HEK293 (cell line): ENCODE measurements at regions not wholly inside any gene's neighbourhood (a gene's known extent, or its start where the extent isn't known, plus 50 kb on each side); places are given as distances from the start of the nearest gene placed in this dataset.
A peak's percentile ranks its signal among the peaks of the same experiment; 100 is the strongest.

Source experiments
- CTCF ChIA-PET: fragments of 350-600 bp; formaldehyde crosslinking; extraction: SDS; loops from one replicate; lab custom pipeline; 2021; ENCODE audit warnings: antibody characterized with exemption; lab: Yijun Ruan, JAX
- POLR2A ChIA-PET: fragments of 300-600 bp; formaldehyde crosslinking; extraction: SDS; loops from one replicate; lab custom pipeline; 2020; ENCODE audit warnings: antibody characterized with exemption, inconsistent platforms; lab: Yijun Ruan, JAX
- H3K27ac ChIP-seq: fragments of 200-500 bp; sonication (Bioruptor generic); 2 replicates; pipeline ENCODE4 v1.5.1; 2014; ENCODE audit warnings: low read depth, low read length, control low read depth, inconsistent platforms; ENCODE audit errors: extremely low read depth
- H3K36me3 ChIP-seq, 2 experiments: fragments of 200-500 bp in 1 of 2; sonication (Bioruptor generic) in 1 of 2; 1 replicate in 1 of 2; 2 replicates in 1 of 2; pipeline ENCODE4 v1.5.1; 2014 to 2017; ENCODE audit warnings: inconsistent platforms in 2 of 2, low read length in 2 of 2; ENCODE audit not compliant: control insufficient read depth in 2 of 2, insufficient read depth in 1 of 2
- H3K4me1 ChIP-seq: fragments of 200-500 bp; sonication (Bioruptor generic); 2 replicates; pipeline ENCODE4 v1.5.1; 2014; ENCODE audit warnings: mild to moderate bottlenecking, low read length, inconsistent platforms; ENCODE audit not compliant: control insufficient read depth, insufficient read depth
- H3K4me3 ChIP-seq: 2 replicates; pipeline ENCODE4 v1.5.1; 2011; ENCODE audit warnings: low read depth, mild to moderate bottlenecking, control low read depth, low read length, moderate library complexity
- H3K9me3 ChIP-seq: fragments of 200-500 bp; sonication (Bioruptor generic); 2 replicates; pipeline ENCODE4 v1.5.1; 2014; ENCODE audit warnings: low read depth, low read length, inconsistent platforms; ENCODE audit not compliant: control insufficient read depth, insufficient read depth
- EGR2 ChIP-seq: fragments of 450-650 bp; formaldehyde crosslinking; IDR thresholded peaks from 2 replicates; pipeline ENCODE4 v1.5.1; 2016; ENCODE audit warnings: low read depth, missing biosample characterization, missing genetic modification characterization
- HOXA7 ChIP-seq: sonication (generic); formaldehyde crosslinking; IDR thresholded peaks from 2 replicates; pipeline ENCODE4 v1.8.1; 2022; ENCODE audit warnings: missing genetic modification reagents, borderline replicate concordance
- KLF1 ChIP-seq: fragments of 450-650 bp; formaldehyde crosslinking; IDR thresholded peaks from 2 replicates; pipeline ENCODE4 v1.5.1; 2016; ENCODE audit warnings: missing biosample characterization, missing genetic modification characterization
- KLF16 ChIP-seq: fragments of 450-650 bp; formaldehyde crosslinking; IDR thresholded peaks from 2 replicates; pipeline ENCODE4 v1.5.1; 2017; ENCODE audit warnings: missing biosample characterization, missing genetic modification characterization
- KLF8 ChIP-seq: fragments of 450-650 bp; formaldehyde crosslinking; IDR thresholded peaks from 2 replicates; pipeline ENCODE4 v1.5.1; 2016; ENCODE audit warnings: missing biosample characterization, missing genetic modification characterization
- REST ChIP-seq: fragments of 450-650 bp; formaldehyde crosslinking; IDR thresholded peaks from 2 replicates; pipeline ENCODE4 v1.5.1; 2016; ENCODE audit warnings: missing biosample characterization, missing genetic modification characterization
- YY1 ChIP-seq: fragments of 450-650 bp; formaldehyde crosslinking; IDR thresholded peaks from 2 replicates; pipeline ENCODE4 v1.5.1; 2018; ENCODE audit warnings: missing biosample characterization, missing genetic modification characterization
- ZFHX2 ChIP-seq: fragments of 450-650 bp; formaldehyde crosslinking; conservative IDR thresholded peaks from 2 replicates; pipeline ENCODE4 v1.5.1; 2016; ENCODE audit warnings: missing biosample characterization, missing genetic modification characterization
- ZNF10 ChIP-seq: fragments of 450-650 bp; formaldehyde crosslinking; IDR thresholded peaks from 2 replicates; pipeline ENCODE4 v1.5.1; 2017; ENCODE audit warnings: missing biosample characterization, missing genetic modification characterization
- ZNF132 ChIP-seq: fragments of 450-650 bp; formaldehyde crosslinking; IDR thresholded peaks from 2 replicates; pipeline ENCODE4 v1.5.1; 2017; ENCODE audit warnings: missing biosample characterization, missing genetic modification characterization, borderline replicate concordance
- ZNF223 ChIP-seq: fragments of 450-650 bp; formaldehyde crosslinking; IDR thresholded peaks from 2 replicates; pipeline ENCODE4 v1.5.1; 2016; ENCODE audit warnings: missing biosample characterization, missing genetic modification characterization
- ZNF248 ChIP-seq: fragments of 450-650 bp; formaldehyde crosslinking; IDR thresholded peaks from 2 replicates; pipeline ENCODE4 v1.5.1; 2017; ENCODE audit warnings: missing biosample characterization, missing genetic modification characterization
- ZNF341 ChIP-seq: fragments of 450-650 bp; formaldehyde crosslinking; IDR thresholded peaks from 2 replicates; pipeline ENCODE4; 2016; ENCODE audit warnings: low read depth, missing biosample characterization, missing genetic modification characterization
- ZNF48 ChIP-seq: fragments of 450-650 bp; formaldehyde crosslinking; IDR thresholded peaks from 2 replicates; pipeline ENCODE4 v1.5.1; 2016; ENCODE audit warnings: missing biosample characterization, missing genetic modification characterization
- ZNF513 ChIP-seq: fragments of 450-650 bp; IDR thresholded peaks from 2 replicates; pipeline ENCODE4 v1.5.1; 2018; ENCODE audit warnings: missing biosample characterization, missing genetic modification characterization
- ZNF514 ChIP-seq: fragments of 450-650 bp; formaldehyde crosslinking; IDR thresholded peaks from 2 replicates; pipeline ENCODE4 v1.5.1; 2016; ENCODE audit warnings: missing biosample characterization, missing genetic modification characterization
- ZNF626 ChIP-seq: fragments of 450-650 bp; sonication (Bioruptor Pico); formaldehyde crosslinking; IDR thresholded peaks from 2 replicates; pipeline ENCODE4 v1.5.1; 2018; ENCODE audit warnings: missing biosample characterization, missing genetic modification characterization, inconsistent platforms
- ZNF677 ChIP-seq: fragments of 450-650 bp; IDR thresholded peaks from 2 replicates; pipeline ENCODE4 v1.5.0; 2018; ENCODE audit warnings: missing biosample characterization, mild to moderate bottlenecking, missing genetic modification characterization, moderate library complexity
- ZNF768 ChIP-seq: fragments of 450-650 bp; formaldehyde crosslinking; IDR thresholded peaks from 2 replicates; pipeline ENCODE4 v1.5.1; 2018; ENCODE audit warnings: missing biosample characterization, mild to moderate bottlenecking, missing genetic modification characterization
- ZSCAN18 ChIP-seq: fragments of 450-650 bp; formaldehyde crosslinking; IDR thresholded peaks from 2 replicates; pipeline ENCODE4 v1.5.1; 2016; ENCODE audit warnings: missing biosample characterization, missing genetic modification characterization
- ZXDB ChIP-seq: fragments of 450-650 bp; formaldehyde crosslinking; IDR thresholded peaks from 2 replicates; pipeline ENCODE4 v1.5.1; 2016; ENCODE audit warnings: missing biosample characterization, missing genetic modification characterization

DNA sequence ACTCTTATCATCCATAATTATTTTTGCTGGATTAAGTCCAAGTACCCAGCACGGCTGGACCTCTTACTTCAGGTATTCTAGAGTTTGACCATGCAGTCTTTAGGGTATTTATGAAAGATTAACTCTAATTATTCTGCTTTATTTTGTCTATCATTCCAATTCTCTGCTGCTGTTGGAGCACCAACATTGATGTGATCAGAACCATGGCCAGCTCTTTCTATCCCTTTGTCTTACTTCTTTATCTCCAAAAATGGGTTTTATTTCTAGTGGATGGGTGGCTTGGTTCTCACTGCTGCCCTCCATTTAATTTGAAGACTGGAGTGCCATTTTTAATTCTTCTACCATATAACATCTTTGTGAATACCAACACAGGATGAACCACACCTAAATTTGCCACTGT lies 704.3 kb downstream of the FRK start:
- no peaks in the 10 kb centered on the region for H3K36me3 ChIP-seq
- TF ChIP-seq ZNF248 (tag by site-specific recombination) (no peak), REST (tag by site-specific recombination) (peak; percentile 49)
- H3K27ac ChIP-seq, result no peak overlapping the region
- no peaks in the 10 kb centered on the region for H3K4me1 ChIP-seq
- ChIA-PET POLR2A (no interaction called here), CTCF (no interaction called here)
- no peak overlapping the region for H3K4me3 ChIP-seq
- no peaks in the 10 kb centered on the region for H3K9me3 ChIP-seq

DNA sequence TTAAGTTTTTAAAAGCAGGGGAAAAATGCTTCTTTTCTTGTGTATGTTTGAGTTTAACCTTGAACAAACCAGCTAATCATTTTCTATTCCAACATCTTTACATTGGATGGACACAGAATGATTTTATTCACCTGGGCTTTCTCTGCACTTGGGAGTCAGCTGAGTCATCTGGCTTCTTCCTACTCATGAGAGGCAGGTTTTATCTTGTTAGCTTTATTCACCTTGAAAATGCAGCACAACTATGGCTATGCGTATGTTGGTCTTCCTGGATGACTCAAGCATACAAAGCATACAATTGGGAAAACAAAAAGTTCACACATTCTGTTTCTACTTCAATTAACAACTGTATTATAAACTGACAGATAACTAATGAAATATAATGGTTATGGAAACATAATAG lies 737.7 kb downstream of the FRK start:
- no peaks in the 10 kb centered on the region for H3K4me1 ChIP-seq
- ChIA-PET CTCF (interaction anchor here (0.6 to 0.7 kb wide), 2 partner anchors 126 to 259 kb away, joined by 3 read pairs; no protein-coding TSS in a partner anchor), POLR2A (no interaction called here)
- H3K4me3 ChIP-seq, result no peak overlapping the region
- H3K9me3 ChIP-seq, result no peaks in the 10 kb centered on the region
- no peaks in the 10 kb centered on the region for H3K36me3 ChIP-seq
- no peak overlapping the region for H3K27ac ChIP-seq
- no peak for TF ChIP-seq ZNF48 (tag by site-specific recombination)
- no peak for TF ChIP-seq KLF16 (tag by site-specific recombination)
- TF ChIP-seq ZNF10, result no peak
- TF ChIP-seq YY1 (tag by site-specific recombination), result no peak
- no peak for TF ChIP-seq KLF1 (tag by site-specific recombination)
- no peak for TF ChIP-seq HOXA7 (CRISPR knock-in tag)
- no peak for TF ChIP-seq ZNF677 (tag by site-specific recombination)
- no peak for TF ChIP-seq ZXDB
- TF ChIP-seq ZNF513, result no peak
- no peak for TF ChIP-seq ZNF514 (tag by site-specific recombination)
- TF ChIP-seq ZNF341 (tag by site-specific recombination), result no peak

GRCh38 chr6:115319823-115320222 lies 740.9 kb downstream of the FRK start:
- Histone ChIP-seq H3K36me3 (no peaks in the 10 kb centered on the region), H3K4me1 (no peaks in the 10 kb centered on the region), H3K9me3 (no peaks in the 10 kb centered on the region), H3K4me3 (no peak overlapping the region), H3K27ac (no peak overlapping the region)
- TF ChIP-seq ZNF223 (no peak), ZNF768 (tag by site-specific recombination) (no peak)
- POLR2A ChIA-PET, result no interaction called here
- CTCF ChIA-PET, result no interaction called here

- H3K4me1 ChIP-seq, result no peaks in the 10 kb centered on the region
- no peaks in the 10 kb centered on the region for H3K36me3 ChIP-seq
- ChIA-PET CTCF (no interaction called here), POLR2A (no interaction called here)
- no peaks in the 10 kb centered on the region for H3K9me3 ChIP-seq
- H3K27ac ChIP-seq, result no peak overlapping the region
- no peak for TF ChIP-seq ZSCAN18 (tag by site-specific recombination)
- no peak for TF ChIP-seq KLF8 (tag by site-specific recombination)
- no peak for TF ChIP-seq ZNF626 (tag by site-specific recombination)
- 0 out of 2 replicates have a peak, but pooled peaks have one; percentile 9 for TF ChIP-seq ZFHX2
- TF ChIP-seq EGR2, result peak; percentile 32; the same call in 1 of the 2 replicates
- no peak for TF ChIP-seq ZNF132 (tag by site-specific recombination)
- no peak overlapping the region for H3K4me3 ChIP-seq
These were observed 750.5 kb downstream of the FRK start for GRCh38 chr6:115310156-115310555.
